Bronchial epithelial cell (primary cell): ENCODE measurements at regions not wholly inside any gene's neighbourhood (a gene's known extent, or its start where the extent isn't known, plus 50 kb on each side); places are given as distances from the start of the nearest gene placed in this dataset.

Source experiments
- DNase-seq: peaks from one replicate; pipeline ENCODE4 v3.0.0-alpha.2; 2010; ENCODE audit warnings: low read depth
- FAIRE-seq: peaks from 2 replicates; lab custom pipeline; 2011; peaks lifted over from hg19 to GRCh38; lab: Jason Lieb, UNC
- H3K27me3 ChIP-seq: 2 replicates; pipeline ENCODE4 v1.5.1; 2011; ENCODE audit warnings: low read length; ENCODE audit not compliant: control insufficient read depth, insufficient read depth
- H3K36me3 ChIP-seq: 2 replicates; pipeline ENCODE4 v1.5.1; 2011; ENCODE audit warnings: low read length; ENCODE audit not compliant: control insufficient read depth, insufficient read depth
- H3K4me3 ChIP-seq: 2 replicates; pipeline ENCODE4 v1.5.1; 2011; ENCODE audit warnings: mild to moderate bottlenecking, low read depth, low read length, control low read depth
- CTCF ChIP-seq: IDR thresholded peaks from 2 replicates; pipeline ENCODE4 v1.5.1; 2011; ENCODE audit warnings: mild to moderate bottlenecking, moderate library complexity, low read length, control low read depth, inconsistent platforms; ENCODE audit not compliant: insufficient read depth, severe bottlenecking

DNA sequence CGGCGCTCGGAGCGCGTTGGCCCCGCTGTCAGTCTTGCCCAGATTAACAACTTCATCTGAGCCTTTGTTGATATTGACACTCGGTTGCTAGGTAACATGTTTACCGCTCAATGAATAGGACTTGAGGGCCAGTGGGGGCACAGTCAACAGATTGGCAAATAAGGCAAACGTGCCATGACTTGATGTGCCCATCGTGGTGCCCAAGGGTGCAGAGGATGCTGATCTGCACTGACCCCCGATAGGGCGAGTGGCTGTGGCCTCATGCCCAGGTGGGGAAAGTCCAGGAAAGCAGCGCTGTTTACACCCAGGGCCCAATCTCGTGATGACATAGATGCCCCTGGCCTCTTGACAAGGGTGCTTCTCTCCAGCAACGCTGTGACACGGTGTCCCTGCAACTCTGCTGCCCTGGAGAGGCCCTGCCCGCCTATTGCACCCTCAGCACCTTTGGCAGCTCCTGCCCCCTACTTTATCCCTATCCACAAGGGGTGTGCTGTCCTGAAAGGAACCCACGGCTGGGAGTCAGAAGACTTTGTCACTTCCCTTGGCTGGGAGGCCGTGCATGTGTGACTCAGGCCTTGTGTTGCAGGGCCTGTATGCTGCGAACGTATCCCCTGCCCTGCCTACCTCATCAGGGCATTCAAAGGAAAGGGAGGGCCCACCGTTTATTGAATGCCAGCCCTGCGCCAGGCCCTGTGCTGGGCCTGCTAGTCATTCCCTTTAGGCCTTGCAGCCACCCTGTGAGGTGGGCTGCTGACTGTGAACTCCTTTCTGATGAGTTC lies 158.0 kb downstream of the INHBB start:
- no peaks in the 10 kb centered on the region for H3K27me3 ChIP-seq
- no peaks in the 10 kb centered on the region for H3K36me3 ChIP-seq
- DNase-seq (peak; percentile 77), FAIRE-seq (peak; percentile 28)
- TF ChIP-seq CTCF: no peak
- no peak overlapping the region for H3K4me3 ChIP-seq

DNA sequence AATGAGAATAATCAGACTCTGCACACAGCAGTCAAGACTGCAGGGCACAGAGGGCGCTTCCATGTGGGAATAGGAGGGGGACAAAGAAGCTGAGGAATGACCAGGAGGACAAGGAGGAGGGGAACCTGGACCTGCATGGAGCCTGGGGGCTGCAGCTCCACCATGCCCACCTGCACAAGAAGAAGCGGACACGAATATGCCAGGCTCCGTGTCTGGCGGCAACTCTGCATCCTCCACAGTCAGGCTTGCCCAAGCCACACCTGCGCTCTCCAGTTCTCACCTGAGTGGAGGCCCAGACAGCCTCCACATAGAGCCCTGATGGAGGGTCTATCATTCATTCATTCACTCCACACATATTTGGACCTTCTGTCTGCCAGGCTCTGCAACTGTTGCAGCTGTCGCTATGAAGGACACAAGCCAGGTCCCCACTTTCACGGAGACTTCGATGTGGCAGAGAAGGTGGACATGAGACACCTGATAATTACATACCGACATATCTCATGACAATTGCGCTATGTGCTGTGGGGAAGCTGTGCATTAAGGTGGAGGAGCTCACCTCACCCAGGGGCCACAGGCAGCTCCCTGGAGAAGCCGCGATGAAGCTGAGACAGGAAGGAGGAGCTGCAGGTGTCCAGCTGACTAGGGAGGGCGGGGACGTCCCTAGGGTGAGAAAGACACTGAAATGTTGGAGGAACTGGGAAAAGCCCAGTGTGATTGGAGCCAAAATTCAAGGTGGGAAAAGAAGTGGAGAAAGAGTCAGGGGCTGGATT lies 159.2 kb downstream of the INHBB start:
- no peak overlapping the region for H3K4me3 ChIP-seq
- TF ChIP-seq CTCF: no peak
- FAIRE-seq (peak; percentile 47), DNase-seq (no peak)
- H3K36me3 ChIP-seq: no peaks in the 10 kb centered on the region
- H3K27me3 ChIP-seq: no peaks in the 10 kb centered on the region

DNA sequence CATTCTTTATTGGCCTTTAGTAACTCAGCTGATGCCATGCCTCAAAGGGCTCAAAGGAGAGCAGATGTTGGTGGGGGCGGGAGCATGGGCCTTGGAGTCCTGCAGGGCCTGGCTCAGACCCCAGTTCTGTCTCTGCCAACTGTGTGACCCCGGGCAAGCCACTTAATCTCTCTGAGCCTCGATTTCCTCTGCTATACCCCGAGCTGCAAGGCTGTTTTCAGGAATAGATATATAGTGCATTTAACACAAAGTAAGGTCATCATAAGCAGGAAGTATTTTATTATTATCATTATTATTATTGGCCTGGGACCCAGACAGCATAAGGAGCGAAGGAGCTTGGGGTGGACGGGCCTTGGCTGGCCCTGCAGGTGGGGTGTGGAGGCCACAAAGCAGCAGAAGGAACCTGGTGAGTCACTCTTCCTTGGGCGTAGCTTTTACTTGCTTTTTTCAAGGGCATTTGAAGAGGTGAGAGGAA lies 162.7 kb downstream of the INHBB start:
- TF ChIP-seq CTCF: peak; percentile 19
- FAIRE-seq (no peak), DNase-seq (peak; percentile 74)
- Histone ChIP-seq H3K27me3 (no peaks in the 10 kb centered on the region), H3K36me3 (no peaks in the 10 kb centered on the region), H3K4me3 (no peak overlapping the region)

DNA sequence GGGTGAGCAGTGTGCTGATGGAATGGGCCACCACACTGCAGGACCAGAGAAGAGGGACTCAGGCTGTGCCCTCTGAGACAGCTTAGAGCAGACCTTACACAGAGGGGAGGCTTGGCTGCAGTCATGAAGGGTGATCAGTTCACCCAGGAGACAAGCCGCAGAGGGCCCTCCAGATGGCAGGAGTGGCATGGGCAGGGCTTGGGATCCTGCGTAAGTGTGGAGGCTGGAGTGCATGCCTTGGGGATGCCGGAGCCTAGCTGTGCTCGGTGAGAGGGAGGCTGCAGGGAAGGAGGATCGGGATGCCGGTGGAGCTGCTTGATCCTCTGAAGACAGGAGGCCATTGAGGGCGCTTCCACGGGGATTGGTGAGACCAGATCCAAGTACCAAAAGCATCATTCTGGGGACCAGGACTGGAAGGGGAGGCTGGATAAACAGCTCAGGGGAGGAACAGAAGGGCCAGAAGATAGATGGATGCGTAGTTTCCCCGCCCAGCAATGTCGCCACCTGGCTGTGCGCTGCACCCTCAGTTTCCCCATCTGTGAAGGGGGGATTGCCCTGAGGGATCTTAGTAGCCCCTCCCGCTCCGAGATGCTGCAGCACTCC lies 163.4 kb downstream of the INHBB start:
- FAIRE-seq (no peak), DNase-seq (no peak)
- TF ChIP-seq CTCF: no peak
- H3K36me3 ChIP-seq: no peaks in the 10 kb centered on the region
- H3K27me3 ChIP-seq: no peaks in the 10 kb centered on the region
- no peak overlapping the region for H3K4me3 ChIP-seq

DNA sequence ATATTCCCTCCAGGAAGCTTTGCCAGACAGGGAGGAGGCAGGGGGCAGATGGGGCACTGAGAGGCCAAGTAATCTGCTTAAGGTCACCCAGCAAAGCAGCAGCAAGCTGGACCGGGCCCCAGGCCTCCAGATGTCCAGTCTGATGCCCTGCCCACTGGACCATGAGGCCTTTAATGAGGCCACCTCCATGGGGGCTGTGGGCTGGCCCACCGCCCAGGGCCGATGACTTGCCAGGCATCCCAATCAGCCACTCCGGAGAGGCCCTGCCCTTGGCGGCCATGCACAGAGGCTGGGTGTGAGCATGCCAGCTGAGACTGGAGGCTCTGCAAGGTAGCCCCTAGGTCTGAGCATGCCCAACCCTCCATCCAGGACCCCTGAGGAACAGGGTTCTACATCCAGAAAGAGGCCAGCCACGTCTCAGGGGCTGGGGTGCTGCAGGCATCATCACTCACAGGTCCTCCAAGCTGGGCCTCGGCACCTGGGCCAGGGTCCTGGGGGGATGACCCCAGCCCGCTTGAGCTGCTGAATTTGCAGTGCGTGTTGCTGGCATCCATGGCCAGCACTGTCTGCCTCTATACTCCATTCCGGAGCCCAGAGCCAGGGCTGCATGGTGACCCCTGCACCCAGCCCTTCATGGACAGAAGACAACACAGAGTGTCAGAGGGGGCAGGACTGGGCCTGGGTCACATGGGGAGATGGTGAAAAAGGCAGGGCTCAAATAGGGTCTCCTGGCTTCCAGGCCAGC lies 164.2 kb downstream of the INHBB start:
- DNase-seq (no peak), FAIRE-seq (no peak)
- Histone ChIP-seq H3K4me3 (no peak overlapping the region), H3K27me3 (peaks cover 2% of the 10 kb centered on the region), H3K36me3 (no peaks in the 10 kb centered on the region)
- no peak for TF ChIP-seq CTCF
